ENCODE measurements at regions not wholly inside any gene's neighbourhood (a gene's known extent, or its start where the extent isn't known, plus 50 kb on each side); places are given as distances from the start of the nearest gene placed in this dataset.

- no peaks in the 10 kb centered on the region for H3K9me1 ChIP-seq (replicated peaks; ENCODE audit: control insufficient read depth, extremely low read depth, insufficient read depth, low read length)
- POLR2A ChIA-PET: no interaction called here
- no peaks in the 10 kb centered on the region for H3K9me3 ChIP-seq (replicated peaks; ENCODE audit: control insufficient read depth, insufficient read depth, low read length)
- no peaks in the 10 kb centered on the region for H3K36me3 ChIP-seq (ENCODE audit: control insufficient read depth in 2 of 2, extremely low read depth in 1 of 2, insufficient read depth in 2 of 2, low read length in 2 of 2)
- FAIRE-seq: no peak
- no peaks in the 10 kb centered on the region for H3K27me3 ChIP-seq (ENCODE audit: control insufficient read depth in 2 of 2, insufficient read depth in 2 of 2, low read length in 2 of 2)
- H3K27ac ChIP-seq (ENCODE audit: insufficient read depth, low read depth, low read length): no peak overlapping the region
- H3K4me1 ChIP-seq (ENCODE audit: control insufficient read depth, extremely low read depth, insufficient read depth, low read length): no peaks in the 10 kb centered on the region
- H3K9ac ChIP-seq (replicated peaks; ENCODE audit: extremely low read depth, insufficient read depth, low read length): no peak overlapping the region
- intact Hi-C loops (cut with micrococcal nuclease): no loop called here
- no peak overlapping the region for H3K4me2 ChIP-seq (ENCODE audit: insufficient read depth, low read length)
- no peaks in the 10 kb centered on the region for H3K79me2 ChIP-seq (ENCODE audit: control insufficient read depth, insufficient read depth, low read length)
- no peak for TF ChIP-seq MAX (IDR thresholded peaks at IDR 0.05; ENCODE audit: insufficient read depth, insufficient read length)
- TF ChIP-seq POLR2AphosphoS5 (IDR thresholded peaks at IDR 0.05; ENCODE audit: insufficient read depth, low read depth, low read length): no peak
- no peak for TF ChIP-seq GATA2 (IDR thresholded peaks at IDR 0.05; ENCODE audit: insufficient read depth, insufficient read length, low read depth, low read length)
- TF ChIP-seq EZH2 (IDR thresholded peaks at IDR 0.05; ENCODE audit: borderline replicate concordance, low read depth, low read length, severe bottlenecking): no peak
- no peak for TF ChIP-seq POLR2A (IDR thresholded peaks at IDR 0.05; ENCODE audit: low read depth, low read length)
- TF ChIP-seq FOS (IDR thresholded peaks at IDR 0.05; ENCODE audit: borderline replicate concordance, insufficient read depth, low read length): no peak
- no peak for TF ChIP-seq JUN (IDR thresholded peaks at IDR 0.05; ENCODE audit: borderline replicate concordance, insufficient read depth, insufficient read length, low read depth)
- no peak for TF ChIP-seq CTCF (IDR thresholded peaks at IDR 0.05; ENCODE audit: extremely low read depth in 1 of 2, insufficient read depth in 1 of 2, low read depth in 1 of 2, low read length in 2 of 2)
- no peak for TF ChIP-seq MYC (IDR thresholded peaks at IDR 0.05; ENCODE audit: low read depth, low read length)
- CTCF ChIA-PET: interaction anchor here (1.4 kb wide), 1 partner anchor 13 kb away, joined by 3 read pairs; no protein-coding TSS in a partner anchor
- no peaks in the 10 kb centered on the region for H4K20me1 ChIP-seq (replicated peaks; ENCODE audit: control insufficient read depth, extremely low read depth, insufficient read depth, low read length)
- no peak for DNase-seq (ENCODE audit: low read depth, low spot score)
- dilution Hi-C loops (cut with MboI; ENCODE audit: extremely low pct_ligation_motif_present, low sequenced_read_pairs): no loop called here
- no peak overlapping the region for H2AFZ ChIP-seq (ENCODE audit: low read depth, low read length)
- no TSS peak for BruUV-seq (replicated peaks)
- no peak overlapping the region for H3K4me3 ChIP-seq (replicated peaks in 1 of 3; ENCODE audit: insufficient read depth in 1 of 3, low read depth in 1 of 3, low read length in 3 of 3)
These were observed 52.2 kb upstream of the SHH start for GRCh38 chr7:155864271-155864985.
